IMR-90 (cell line): ENCODE measurements at regions not wholly inside any gene's neighbourhood (a gene's known extent, or its start where the extent isn't known, plus 50 kb on each side); places are given as distances from the start of the nearest gene placed in this dataset.

Experiments used
- ATAC-seq: fragments of 200-7000 bp; cut with Tn5 transposase; 2 replicates; pipeline ENCODE4 v1.9.1; 2020; ENCODE audit warnings: low read depth, mild to moderate bottlenecking, moderate library complexity
- BruUV-seq: library from RNA; stranded (reverse); fragments of 400-500 nt; replicated peaks from 2 replicates; lab custom pipeline; 2021; lab: Mats Ljungman, UMichigan
- CTCF ChIA-PET: fragments of 300-600 bp; formaldehyde crosslinking; extraction: SDS; loops from one replicate; lab custom pipeline; 2021; ENCODE audit warnings: antibody characterized with exemption; lab: Yijun Ruan, JAX
- POLR2A ChIA-PET: fragments of 300-600 bp; sonication (Branson Sonifier 250); formaldehyde crosslinking; loops from one replicate; lab custom pipeline; 2022; ENCODE audit warnings: antibody characterized with exemption; ENCODE audit not compliant: unreplicated experiment; lab: Charles Lee
- DNase-seq: peaks from one replicate; pipeline ENCODE4 v3.0.0; 2013
- H2AFZ ChIP-seq: replicated peaks from 2 replicates; pipeline ENCODE3; 2013; ENCODE audit warnings: low read length, mild to moderate bottlenecking; ENCODE audit not compliant: poor library complexity
- H2AK5ac ChIP-seq: 2 replicates; pipeline ENCODE4 v1.6.1; 2013; ENCODE audit warnings: low read depth, low read length, inconsistent platforms
- H2AK9ac ChIP-seq: replicated peaks from 2 replicates; pipeline ENCODE3; 2013; ENCODE audit warnings: mild to moderate bottlenecking, low read depth, low read length, moderate library complexity; ENCODE audit not compliant: poor library complexity
- H2BK120ac ChIP-seq: 2 replicates; pipeline ENCODE4 v1.6.1; 2013; ENCODE audit warnings: low read depth, low read length, inconsistent platforms
- H2BK15ac ChIP-seq: 3 replicates; pipeline ENCODE4 v1.6.1; 2013; ENCODE audit warnings: low read depth, low read length, inconsistent platforms
- H2BK20ac ChIP-seq: 2 replicates; pipeline ENCODE4 v1.6.1; 2013; ENCODE audit warnings: low read depth, mild to moderate bottlenecking, inconsistent platforms, low read length, moderate library complexity
- H2BK5ac ChIP-seq: 2 replicates; pipeline ENCODE4 v1.6.1; 2013; ENCODE audit warnings: mild to moderate bottlenecking, low read depth, low read length, inconsistent platforms; ENCODE audit not compliant: poor library complexity, severe bottlenecking
- H3K14ac ChIP-seq: replicated peaks from 2 replicates; pipeline ENCODE4 v1.6.1; 2013; ENCODE audit warnings: low read depth, low read length, inconsistent platforms
- H3K18ac ChIP-seq: 2 replicates; pipeline ENCODE4 v1.6.1; 2013; ENCODE audit warnings: low read depth, low read length, control low read depth
- H3K23ac ChIP-seq: 2 replicates; pipeline ENCODE4 v1.6.1; 2013; ENCODE audit warnings: low read depth, low read length, inconsistent platforms
- H3K27ac ChIP-seq: 2 replicates; pipeline ENCODE4 v1.5.1; 2013; ENCODE audit warnings: mild to moderate bottlenecking, control low read depth, low read length; ENCODE audit not compliant: insufficient read depth
- H3K27me3 ChIP-seq: 2 replicates; pipeline ENCODE4 v1.6.1; 2013; ENCODE audit warnings: low read length; ENCODE audit not compliant: control insufficient read depth, insufficient read depth
- H3K36me3 ChIP-seq: 2 replicates; pipeline ENCODE4 v1.6.1; 2013; ENCODE audit warnings: low read length, mixed read lengths; ENCODE audit not compliant: control insufficient read depth, insufficient read depth
- H3K4ac ChIP-seq: 2 replicates; pipeline ENCODE4 v1.6.1; 2013; ENCODE audit warnings: low read depth, low read length, inconsistent platforms
- H3K4me1 ChIP-seq: 2 replicates; pipeline ENCODE4 v1.6.1; 2013; ENCODE audit warnings: low read length, mixed read lengths; ENCODE audit not compliant: control insufficient read depth, insufficient read depth
- H3K4me2 ChIP-seq: 2 replicates; pipeline ENCODE4 v1.6.1; 2013; ENCODE audit warnings: low read depth, mild to moderate bottlenecking, control low read depth, low read length, moderate library complexity
- H3K4me3 ChIP-seq: 2 replicates; pipeline ENCODE4 v1.5.1; 2013; ENCODE audit warnings: low read depth, mild to moderate bottlenecking, control low read depth, low read length, moderate library complexity; ENCODE audit not compliant: insufficient read depth
- H3K56ac ChIP-seq: 2 replicates; pipeline ENCODE4 v1.6.1; 2013; ENCODE audit warnings: low read length, inconsistent platforms; ENCODE audit not compliant: insufficient read depth; ENCODE audit errors: extremely low read depth
- H3K79me1 ChIP-seq, 2 experiments: 2 replicates each; pipeline ENCODE4 v1.6.1; 2013; ENCODE audit warnings: low read length in 2 of 2, inconsistent platforms in 1 of 2, low read depth in 1 of 2
- H3K9ac ChIP-seq: 2 replicates; pipeline ENCODE4 v1.6.1; 2013; ENCODE audit warnings: low read depth, low read length, control low read depth
- H3K9me1 ChIP-seq: 2 replicates; pipeline ENCODE4 v1.6.1; 2013; ENCODE audit warnings: low read length, inconsistent platforms; ENCODE audit not compliant: insufficient read depth
- H3K9me3 ChIP-seq: 2 replicates; pipeline ENCODE4 v1.6.1; 2013; ENCODE audit warnings: low read length; ENCODE audit not compliant: control insufficient read depth, insufficient read depth
- H4K20me1 ChIP-seq: 2 replicates; pipeline ENCODE4 v1.6.1; 2013; ENCODE audit warnings: low read length, inconsistent platforms; ENCODE audit not compliant: insufficient read depth
- H4K5ac ChIP-seq: 2 replicates; pipeline ENCODE4 v1.6.1; 2013; ENCODE audit warnings: mild to moderate bottlenecking, low read depth, low read length, control low read depth
- H4K8ac ChIP-seq, 2 experiments: 2 replicates each; pipeline ENCODE4 v1.6.1; 2013; ENCODE audit warnings: low read depth in 2 of 2, low read length in 2 of 2, control low read depth in 1 of 2, inconsistent platforms in 1 of 2
- H4K91ac ChIP-seq: 2 replicates; pipeline ENCODE4 v1.6.1; 2013; ENCODE audit warnings: low read depth, low read length, inconsistent platforms; ENCODE audit not compliant: insufficient read depth
- BHLHE40 ChIP-seq: fragments of 150-350 bp; IDR thresholded peaks from 2 replicates; pipeline ENCODE4 v1.6.1; 2016; ENCODE audit warnings: mild to moderate bottlenecking, low read depth, low read length
- CEBPB ChIP-seq: IDR thresholded peaks from 2 replicates; pipeline ENCODE4 v1.6.1; 2012; ENCODE audit warnings: low read depth, low read length, improper control_type of control experiment
- CHD1 ChIP-seq: IDR thresholded peaks from 2 replicates; pipeline ENCODE4 v1.6.1; 2012; ENCODE audit warnings: low read depth, low read length, improper control_type of control experiment
- CTCF ChIP-seq: conservative IDR thresholded peaks from 2 replicates; pipeline ENCODE4 v1.5.1; 2012; ENCODE audit warnings: mild to moderate bottlenecking, low read depth, low read length, improper control_type of control experiment
- ELK1 ChIP-seq: fragments of 150-350 bp; IDR thresholded peaks from 2 replicates; pipeline ENCODE4 v1.6.1; 2016; ENCODE audit warnings: low read depth, mild to moderate bottlenecking, low read length, moderate library complexity, borderline replicate concordance
- FOS ChIP-seq: fragments of 150-350 bp; IDR thresholded peaks from 2 replicates; pipeline ENCODE4 v1.6.1; 2016; ENCODE audit warnings: low read depth, low read length
- MAFK ChIP-seq: IDR thresholded peaks from 2 replicates; pipeline ENCODE4 v1.6.1; 2012; ENCODE audit warnings: low read depth, low read length, improper control_type of control experiment
- MAZ ChIP-seq: IDR thresholded peaks from 2 replicates; pipeline ENCODE4 v1.6.1; 2012; ENCODE audit warnings: low read depth, mild to moderate bottlenecking, low read length, improper control_type of control experiment, moderate library complexity, borderline replicate concordance
- MXI1 ChIP-seq: IDR thresholded peaks from 2 replicates; pipeline ENCODE4 v1.6.1; 2012; ENCODE audit warnings: low read depth, mild to moderate bottlenecking, low read length, moderate library complexity, borderline replicate concordance
- NFE2L2 ChIP-seq: fragments of 150-350 bp; IDR thresholded peaks from 2 replicates; pipeline ENCODE4 v1.6.1; 2016; ENCODE audit warnings: low read depth, mild to moderate bottlenecking, low read length
- POLR2A ChIP-seq: IDR thresholded peaks from 2 replicates; pipeline ENCODE4 v1.6.1; 2012; ENCODE audit warnings: mild to moderate bottlenecking, low read depth, low read length
- RAD21 ChIP-seq: IDR thresholded peaks from 2 replicates; pipeline ENCODE4 v1.6.1; 2012; ENCODE audit warnings: low read length, improper control_type of control experiment
- RCOR1 ChIP-seq: IDR thresholded peaks from 2 replicates; pipeline ENCODE4 v1.6.1; 2012; ENCODE audit warnings: mild to moderate bottlenecking, low read length, improper control_type of control experiment; ENCODE audit not compliant: insufficient replicate concordance
- RFX5 ChIP-seq: IDR thresholded peaks from 2 replicates; pipeline ENCODE4 v1.8.0; 2012; ENCODE audit warnings: low read depth, mild to moderate bottlenecking, low read length, moderate library complexity
- SMC3 ChIP-seq: fragments of 150-350 bp; IDR thresholded peaks from 2 replicates; pipeline ENCODE4 v1.6.1; 2016; ENCODE audit warnings: low read depth, mild to moderate bottlenecking, antibody characterized with exemption, low read length, moderate library complexity
- USF2 ChIP-seq: fragments of 150-350 bp; IDR thresholded peaks from 2 replicates; pipeline ENCODE4 v1.6.1; 2017; ENCODE audit warnings: mild to moderate bottlenecking, antibody characterized with exemption, low read length, low read depth
- WGBS, 2 experiments: methylation state at CpG; one replicate each; pipeline versions ENCODE4 v1.1.5 to v1.1.7; 2013; ENCODE audit warnings: missing lambda C conversion rate in 2 of 2; ENCODE audit not compliant: insufficient read length in 1 of 2; ENCODE audit errors: extremely low coverage in 2 of 2; 5-methylcytosine and 5-hydroxymethylcytosine counted together
- dilution Hi-C: fragments of 300-500 bp; cut with HindIII; formaldehyde crosslinking; loops from one replicate; pipeline ENCODE4 v1.14.3; 2018; ENCODE audit warnings: low sequenced_read_pairs; ENCODE audit not compliant: unreplicated experiment
- in situ Hi-C: fragments of 300-500 bp; cut with MboI; formaldehyde crosslinking; loops from 3 replicates; pipeline ENCODE4 v1.14.3; 2019; ENCODE audit warnings: low sequenced_read_pairs, inconsistent platforms, mixed read lengths
- intact Hi-C: fragments of 100-400 bp; cut with micrococcal nuclease; formaldehyde crosslinking; loops from 2 replicates; pipeline ENCODE4 v1.10.0; 2022

- H2BK20ac ChIP-seq, result no peak overlapping the region
- H4K5ac ChIP-seq, result no peak overlapping the region
- H3K4me2 ChIP-seq, result no peak overlapping the region
- H3K36me3 ChIP-seq, result no peaks in the 10 kb centered on the region
- H3K4me3 ChIP-seq, result no peak overlapping the region
- intact Hi-C loops, result no loop called here
- in situ Hi-C loops, result no loop called here
- H3K79me1 ChIP-seq, result no peaks in the 10 kb centered on the region
- no peaks in the 10 kb centered on the region for H4K20me1 ChIP-seq
- H2AK9ac ChIP-seq, result no peak overlapping the region
- H3K56ac ChIP-seq, result no peak overlapping the region
- no peak overlapping the region for H2BK15ac ChIP-seq
- no peak overlapping the region for H3K14ac ChIP-seq
- DNase-seq (no peak), ATAC-seq (no peak)
- H3K18ac ChIP-seq, result no peak overlapping the region
- dilution Hi-C loops, result no loop called here
- H3K9me3 ChIP-seq, result no peaks in the 10 kb centered on the region
- ChIA-PET CTCF (no interaction called here), POLR2A (no interaction called here)
- H2AK5ac ChIP-seq, result 0 out of 2 replicates have a peak overlapping the region, but pooled peaks have one; percentile 23
- no peak overlapping the region for H4K8ac ChIP-seq
- no peak overlapping the region for H3K4ac ChIP-seq
- H3K27ac ChIP-seq, result no peak overlapping the region
- H4K91ac ChIP-seq, result no peak overlapping the region
- no CpG with 5 or more reads among the region's 4 CpGs for WGBS, 2 experiments
- no peak overlapping the region for H3K9ac ChIP-seq
- no peaks in the 10 kb centered on the region; the same call in 1 of the 2 replicates for H3K9me1 ChIP-seq
- H2BK120ac ChIP-seq, result no peak overlapping the region
- H3K23ac ChIP-seq, result no peak overlapping the region
- no TSS peak for BruUV-seq
- no peak for TF ChIP-seq ELK1
- TF ChIP-seq FOS, result no peak
- TF ChIP-seq RFX5, result no peak
- TF ChIP-seq POLR2A, result no peak
- no peak for TF ChIP-seq USF2
- no peak for TF ChIP-seq MAZ
- no peak for TF ChIP-seq RCOR1
- TF ChIP-seq CHD1, result no peak
- no peak for TF ChIP-seq NFE2L2
- TF ChIP-seq CTCF, result no peak
- no peak for TF ChIP-seq MXI1
- TF ChIP-seq SMC3, result no peak
- no peak for TF ChIP-seq CEBPB
- no peak for TF ChIP-seq MAFK
- TF ChIP-seq BHLHE40, result no peak
- TF ChIP-seq RAD21, result no peak
- no peak overlapping the region for H2BK5ac ChIP-seq
- no peaks in the 10 kb centered on the region for H3K27me3 ChIP-seq
- H3K4me1 ChIP-seq, result no peaks in the 10 kb centered on the region; the same call in 1 of the 2 replicates
- no peak overlapping the region for H2AFZ ChIP-seq
Observed at GRCh38 chr1:56423716-56424115, 155.6 kb downstream of the PLPP3 start.
